ENCODE measurements at regions not wholly inside any gene's neighbourhood (a gene's known extent, or its start where the extent isn't known, plus 50 kb on each side); places are given as distances from the start of the nearest gene placed in this dataset.

- H3K9me3 ChIP-seq = no peaks in the 10 kb centered on the region
- 84 to 87% (median 86%) methylated on average over 3 of the region's 3 CpGs for WGBS, 4 donors
- no peaks in the 10 kb centered on the region for H3K36me3 ChIP-seq
- H3K4me1 ChIP-seq = no peaks in the 10 kb centered on the region
- no peak overlapping the region for H3K27ac ChIP-seq
- H3K4me3 ChIP-seq = no peak overlapping the region
- intact Hi-C loops (cut with DNase I) = no loop called here
- DNase-seq = no peak
- ATAC-seq = no peak
- H3K27me3 ChIP-seq = no peaks in the 10 kb centered on the region
- no peak for TF ChIP-seq POLR2A (IDR thresholded peaks at IDR 0.05)
- no peak for TF ChIP-seq CTCF (IDR thresholded peaks at IDR 0.05)
Measured at GRCh38 chr7:85449478-85449877, 262.6 kb upstream of the SEMA3D start.

- no peaks in the 10 kb centered on the region for H3K9me3 ChIP-seq
- no peaks in the 10 kb centered on the region for H3K36me3 ChIP-seq
- no peak overlapping the region for H3K4me3 ChIP-seq
- DNase-seq (no peak), ATAC-seq (no peak)
- H3K4me1 ChIP-seq = no peaks in the 10 kb centered on the region
- H3K27ac ChIP-seq = no peak overlapping the region
- TF ChIP-seq CTCF (IDR thresholded peaks at IDR 0.05) (no peak), POLR2A (IDR thresholded peaks at IDR 0.05) (no peak)
- intact Hi-C loops (cut with DNase I) = no loop called here
- 54 to 74% (median 60%) methylated on average over 1 of the region's 1 CpG for WGBS, 4 donors
- no peaks in the 10 kb centered on the region for H3K27me3 ChIP-seq
Measured at GRCh38 chr7:85447004-85447403, 260.1 kb upstream of the SEMA3D start.

GRCh38 chr7:85426487-85426960 is 239.7 kb upstream of the SEMA3D start:
- 84 to 98% (median 87%) methylated on average over 2 of the region's 2 CpGs for WGBS, 4 donors
- no peaks in the 10 kb centered on the region for H3K36me3 ChIP-seq
- no peaks in the 10 kb centered on the region for H3K4me1 ChIP-seq
- no peak for DNase-seq
- H3K27me3 ChIP-seq = no peaks in the 10 kb centered on the region
- no peak overlapping the region for H3K27ac ChIP-seq
- H3K9me3 ChIP-seq = peaks cover 0 to 5% (median 0%) of the 10 kb centered on the region in 12 donors
- ATAC-seq = no peak
- no peak overlapping the region for H3K4me3 ChIP-seq
- no peak for TF ChIP-seq POLR2A (IDR thresholded peaks at IDR 0.05)
- TF ChIP-seq CTCF (IDR thresholded peaks at IDR 0.05) = no peak
- intact Hi-C loops (cut with DNase I) = no loop called here

- WGBS, 4 donors = 88 to 93% (median 89%) methylated on average over 7 of the region's 7 CpGs
- Histone ChIP-seq H3K4me1 (no peaks in the 10 kb centered on the region), H3K27ac (no peak overlapping the region), H3K27me3 (no peaks in the 10 kb centered on the region), H3K36me3 (no peaks in the 10 kb centered on the region), H3K4me3 (no peak overlapping the region), H3K9me3 (peaks cover 0 to 3% (median 0%) of the 10 kb centered on the region in 12 donors)
- TF ChIP-seq CTCF (IDR thresholded peaks at IDR 0.05) (no peak), POLR2A (IDR thresholded peaks at IDR 0.05) (no peak)
- intact Hi-C loops (cut with DNase I) = no loop called here
- DNase-seq (no peak), ATAC-seq (no peak)
Measured at GRCh38 chr7:85424298-85424697, 237.4 kb upstream of the SEMA3D start.

Data from heart left ventricle (tissue), 16 donors.